HepG2 (cell line): ENCODE measurements at regions not wholly inside any gene's neighbourhood (a gene's known extent, or its start where the extent isn't known, plus 50 kb on each side); places are given as distances from the start of the nearest gene placed in this dataset.

Experiments used
- ATAC-seq: fragments of 200-7000 bp; cut with Tn5 transposase; 3 replicates; pipeline ENCODE4 v1.9.1; 2020; ENCODE audit warnings: mild to moderate bottlenecking, moderate library complexity
- BruUV-seq: library from RNA; stranded (reverse); fragments of 400-500 nt; replicated peaks from 2 replicates; lab custom pipeline; 2021; lab: Mats Ljungman, UMichigan
- CTCF ChIA-PET: fragments of 300-600 bp; formaldehyde crosslinking; extraction: SDS; loops from one replicate; lab custom pipeline; 2021; ENCODE audit warnings: low total read pairs, inconsistent platforms, low intra/inter-chr PET ratio; lab: Yijun Ruan, JAX
- POLR2A ChIA-PET: fragments of 350-600 bp; sonication (Branson Sonifier 250); formaldehyde crosslinking; loops from one replicate; lab custom pipeline; 2020; ENCODE audit warnings: antibody characterized with exemption, inconsistent platforms; lab: Yijun Ruan, JAX
- DNase-seq: peaks from one replicate; pipeline ENCODE4 v3.0.0-alpha.2; 2015; ENCODE audit warnings: low spot score
- FAIRE-seq: peaks from 3 replicates; lab custom pipeline; 2011; peaks lifted over from hg19 to GRCh38; lab: Jason Lieb, UNC
- H2AFZ ChIP-seq: one replicate; pipeline ENCODE4 v1.6.1; 2011; ENCODE audit warnings: low read length, inconsistent platforms
- H3K27ac ChIP-seq: fragments of 300-600 bp; 3 replicates; pipeline ENCODE4 v1.8.0; 2011; ENCODE audit warnings: mixed run types, mild to moderate bottlenecking, mixed read lengths, low read length, inconsistent platforms; ENCODE audit not compliant: insufficient read depth; ENCODE audit errors: extremely low read length
- H3K27me3 ChIP-seq, 2 experiments: fragments of 200-600 bp in 1 of 2; 2 replicates in 1 of 2; 3 replicates in 1 of 2; pipeline versions ENCODE4 v1.6.0 to v1.8.0; 2011; ENCODE audit warnings: low read length in 2 of 2, mild to moderate bottlenecking in 2 of 2, moderate library complexity in 2 of 2, inconsistent platforms in 1 of 2; ENCODE audit not compliant: insufficient read depth in 2 of 2, control insufficient read depth in 1 of 2
- H3K36me3 ChIP-seq, 2 experiments: fragments of 200-600 bp in 1 of 2; replicated peaks in 1 of 2; 2 replicates in 1 of 2; 3 replicates in 1 of 2; pipeline versions ENCODE4 v1.5.1 to v1.8.0; 2011; ENCODE audit warnings: low read length in 2 of 2, inconsistent platforms in 1 of 2; ENCODE audit not compliant: insufficient read depth in 2 of 2, control insufficient read depth in 1 of 2
- H3K4me1 ChIP-seq: 2 replicates; pipeline ENCODE4 v1.5.1; 2012; ENCODE audit warnings: low read length, inconsistent platforms; ENCODE audit not compliant: insufficient read depth
- H3K4me2 ChIP-seq: 2 replicates; pipeline ENCODE4 v1.6.0; 2011; ENCODE audit warnings: low read depth, low read length, inconsistent platforms
- H3K4me3 ChIP-seq, 3 experiments: fragments of 200-600 bp in 1 of 3; sonication (generic), shearing (Covaris generic) in 1 of 3; replicated peaks in 1 of 3; 2 replicates each; pipeline ENCODE4 v1.5.1; 2011 to 2016; ENCODE audit warnings: low read length in 3 of 3, inconsistent platforms in 2 of 3, low read depth in 2 of 3, mild to moderate bottlenecking in 2 of 3, control low read depth in 1 of 3, mixed read lengths in 1 of 3; ENCODE audit not compliant: insufficient read depth in 1 of 3
- H3K79me2 ChIP-seq: one replicate; pipeline ENCODE4 v1.6.1; 2011; ENCODE audit warnings: low read length, inconsistent platforms; ENCODE audit not compliant: insufficient read depth
- H3K9ac ChIP-seq: 2 replicates; pipeline ENCODE4 v1.6.0; 2011; ENCODE audit warnings: mild to moderate bottlenecking, low read depth, low read length, inconsistent platforms; ENCODE audit not compliant: insufficient read depth
- H3K9me3 ChIP-seq: 2 replicates; pipeline ENCODE4 v1.5.1; 2012; ENCODE audit warnings: mild to moderate bottlenecking, low read length
- H4K20me1 ChIP-seq: 2 replicates; pipeline ENCODE4 v1.6.0; 2011; ENCODE audit warnings: inconsistent platforms, mild to moderate bottlenecking, low read length, moderate library complexity; ENCODE audit not compliant: insufficient read depth
- MAFF ChIP-seq: IDR thresholded peaks from 2 replicates; pipeline ENCODE4 v1.6.1; 2011; ENCODE audit warnings: low read depth, low read length, improper control_type of control experiment
- MAFK ChIP-seq, 2 experiments: IDR thresholded peaks in 1 of 2; conservative IDR thresholded peaks in 1 of 2; 2 replicates each; pipeline ENCODE4 v1.6.1; 2011; ENCODE audit warnings: improper control_type of control experiment in 2 of 2, low read length in 2 of 2
- MED1 ChIP-seq: sonication (generic); formaldehyde crosslinking; IDR thresholded peaks from 2 replicates; pipeline ENCODE4 v1.4.0; 2020; ENCODE audit warnings: missing genetic modification reagents
- NONO ChIP-seq, 2 experiments: fragments of 450-650 bp in 1 of 2; sonication (generic) in 1 of 2; formaldehyde crosslinking in 1 of 2; IDR thresholded peaks in 1 of 2; conservative IDR thresholded peaks in 1 of 2; 2 replicates each; pipeline versions ENCODE4 v1.6.1 to v1.8.0; 2017 to 2022; ENCODE audit warnings: mild to moderate bottlenecking in 1 of 2, missing genetic modification reagents in 1 of 2, moderate library complexity in 1 of 2
- RXRA ChIP-seq: sonication (generic); formaldehyde crosslinking; IDR thresholded peaks from 2 replicates; pipeline ENCODE4 v1.5.1; 2020; ENCODE audit warnings: missing genetic modification reagents
- WGBS: methylation state at CpG from one replicate; pipeline ENCODE4 v1.1.6; 2017; ENCODE audit warnings: low lambda C conversion rate; 5-methylcytosine and 5-hydroxymethylcytosine counted together
- in situ Hi-C: cut with HindIII; loops from 2 replicates; pipeline ENCODE4 v1.10.0; 2017; ENCODE audit warnings: low pct_unique_long_range_greater_than_20kb; ENCODE audit not compliant: extremely low pct_ligation_motif_present
- intact Hi-C: fragments of 100-400 bp; cut with micrococcal nuclease; formaldehyde crosslinking; loops from one replicate; pipeline ENCODE4 v1.10.0; 2022; ENCODE audit not compliant: unreplicated experiment

GRCh38 chr11:127281534-127281933 is 281.0 kb upstream of the KIRREL3 start:
- WGBS = 8% methylated on average over 1 of the region's 1 CpG
- intact Hi-C loops = no loop called here
- POLR2A ChIA-PET = no interaction called here
- no TSS peak for BruUV-seq
- no peak overlapping the region for H3K4me3 ChIP-seq
- H3K36me3 ChIP-seq = no peaks in the 10 kb centered on the region
- no peak overlapping the region for H2AFZ ChIP-seq
- no peak overlapping the region for H3K9ac ChIP-seq
- TF ChIP-seq MAFF (peak; percentile 56), MAFK (conservative IDR thresholded peaks at IDR 0.05 in 1 of 2, IDR thresholded peaks at IDR 0.05 in 1 of 2; ENCODE audit: low read length in 2 of 2) (peak in 1 of 2 experiments; percentile 55; a peak in 1 of 4 replicates), MED1 (no peak)
- no peaks in the 10 kb centered on the region for H4K20me1 ChIP-seq
- in situ Hi-C loops = no loop called here
- no peaks in the 10 kb centered on the region for H3K79me2 ChIP-seq
- FAIRE-seq (no peak), ATAC-seq (no peak), DNase-seq (no peak)
- H3K9me3 ChIP-seq = peaks cover 41% of the 10 kb centered on the region
- H3K4me2 ChIP-seq = no peak overlapping the region
- H3K27me3 ChIP-seq = no peaks in the 10 kb centered on the region
- CTCF ChIA-PET = no interaction called here
- H3K4me1 ChIP-seq = no peaks in the 10 kb centered on the region
- H3K27ac ChIP-seq = no peak overlapping the region

DNA sequence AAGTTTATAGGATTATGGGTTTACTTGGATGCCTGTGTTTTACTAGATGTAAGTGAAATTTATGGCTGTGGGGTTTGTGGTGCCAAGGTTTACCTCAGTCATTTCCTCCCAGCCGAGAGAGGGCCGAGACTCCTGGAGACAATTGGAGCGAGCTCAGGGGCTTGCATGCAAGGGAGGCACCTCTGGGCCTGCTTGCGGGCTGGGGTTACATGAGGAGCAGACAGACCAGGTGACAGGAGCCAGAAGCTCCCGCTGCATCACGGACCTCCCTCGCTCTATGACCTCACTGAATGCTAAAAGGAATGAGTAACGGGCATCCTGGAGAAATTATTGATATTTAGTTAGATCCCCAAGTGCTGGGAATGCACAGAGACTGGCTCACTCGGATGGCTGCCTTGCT is 275.2 kb upstream of the KIRREL3 start:
- H3K4me1 ChIP-seq = no peaks in the 10 kb centered on the region
- peaks cover 10% of the 10 kb centered on the region for H3K9me3 ChIP-seq
- H3K4me2 ChIP-seq = no peak overlapping the region
- WGBS = 23% methylated on average over 9 of the region's 9 CpGs
- no peak overlapping the region for H2AFZ ChIP-seq
- BruUV-seq = no TSS peak
- H3K27me3 ChIP-seq = no peaks in the 10 kb centered on the region
- H3K9ac ChIP-seq = no peak overlapping the region
- FAIRE-seq = no peak
- H3K36me3 ChIP-seq = no peaks in the 10 kb centered on the region
- intact Hi-C loops (no loop called here), in situ Hi-C loops (no loop called here)
- H3K79me2 ChIP-seq = no peaks in the 10 kb centered on the region
- no peak for TF ChIP-seq RXRA (CRISPR knock-in tag)
- TF ChIP-seq NONO (IDR thresholded peaks at IDR 0.05) = no peak
- TF ChIP-seq NONO (CRISPR knock-in tag; conservative IDR thresholded peaks at IDR 0.05) = no peak
- no peak for ATAC-seq
- no peak for DNase-seq
- ChIA-PET CTCF (no interaction called here), POLR2A (no interaction called here)
- H4K20me1 ChIP-seq = no peaks in the 10 kb centered on the region
- no peak overlapping the region for H3K4me3 ChIP-seq
- no peak overlapping the region for H3K27ac ChIP-seq
